ENCODE measurements at regions not wholly inside any gene's neighbourhood (a gene's known extent, or its start where the extent isn't known, plus 50 kb on each side); places are given as distances from the start of the nearest gene placed in this dataset.

DNA sequence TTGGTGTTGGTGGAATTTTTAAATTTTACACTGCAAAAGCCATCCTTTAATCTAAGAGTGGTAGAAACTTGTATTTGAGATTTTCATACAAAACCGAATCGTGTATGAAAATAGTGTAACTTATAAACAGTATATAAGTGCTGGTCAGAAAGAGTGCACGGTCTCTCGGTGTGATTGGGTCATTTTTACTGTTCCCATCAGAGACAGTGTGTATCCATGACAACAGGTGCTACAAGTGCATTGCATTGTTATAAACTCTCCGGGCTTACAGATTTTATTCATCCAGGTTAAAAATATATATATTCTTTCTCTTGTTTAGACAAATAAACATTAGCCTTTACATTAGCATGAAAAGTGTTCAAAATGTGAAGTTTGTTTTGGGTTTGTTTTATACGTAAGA is 721.9 kb downstream of the METTL4 start:
- TF ChIP-seq ZFP30 (CRISPR knock-in tag; IDR thresholded peaks at IDR 0.05) (no peak), BACH2 (CRISPR knock-in tag; IDR thresholded peaks at IDR 0.05; ENCODE audit: borderline replicate concordance) (no peak), TOX (CRISPR knock-in tag; IDR thresholded peaks at IDR 0.05; ENCODE audit: borderline replicate concordance) (no peak), PPARA (CRISPR knock-in tag; IDR thresholded peaks at IDR 0.05; ENCODE audit: borderline replicate concordance) (no peak), ZFP3 (CRISPR knock-in tag; IDR thresholded peaks at IDR 0.05) (no peak), SNAI2 (CRISPR knock-in tag; IDR thresholded peaks at IDR 0.05) (no peak), GLIS3 (CRISPR knock-in tag; IDR thresholded peaks at IDR 0.05) (no peak), ZNF565 (CRISPR knock-in tag; conservative IDR thresholded peaks at IDR 0.05; ENCODE audit: low read depth) (no peak), ZNF8 (CRISPR knock-in tag; IDR thresholded peaks at IDR 0.05) (no peak), ARNTL (CRISPR knock-in tag; IDR thresholded peaks at IDR 0.05; ENCODE audit: borderline replicate concordance, low read depth) (no peak), TCF4 (CRISPR knock-in tag; IDR thresholded peaks at IDR 0.05; ENCODE audit: borderline replicate concordance) (no peak), ESRRG (CRISPR knock-in tag; IDR thresholded peaks at IDR 0.05) (no peak)
- TF ChIP-seq, protein P1, sequence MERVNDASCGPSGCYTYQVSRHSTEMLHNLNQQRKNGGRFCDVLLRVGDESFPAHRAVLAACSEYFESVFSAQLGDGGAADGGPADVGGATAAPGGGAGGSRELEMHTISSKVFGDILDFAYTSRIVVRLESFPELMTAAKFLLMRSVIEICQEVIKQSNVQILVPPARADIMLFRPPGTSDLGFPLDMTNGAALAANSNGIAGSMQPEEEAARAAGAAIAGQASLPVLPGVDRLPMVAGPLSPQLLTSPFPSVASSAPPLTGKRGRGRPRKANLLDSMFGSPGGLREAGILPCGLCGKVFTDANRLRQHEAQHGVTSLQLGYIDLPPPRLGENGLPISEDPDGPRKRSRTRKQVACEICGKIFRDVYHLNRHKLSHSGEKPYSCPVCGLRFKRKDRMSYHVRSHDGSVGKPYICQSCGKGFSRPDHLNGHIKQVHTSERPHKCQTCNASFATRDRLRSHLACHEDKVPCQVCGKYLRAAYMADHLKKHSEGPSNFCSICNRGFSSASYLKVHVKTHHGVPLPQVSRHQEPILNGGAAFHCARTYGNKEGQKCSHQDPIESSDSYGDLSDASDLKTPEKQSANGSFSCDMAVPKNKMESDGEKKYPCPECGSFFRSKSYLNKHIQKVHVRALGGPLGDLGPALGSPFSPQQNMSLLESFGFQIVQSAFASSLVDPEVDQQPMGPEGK (CRISPR knock-in tag; IDR thresholded peaks at IDR 0.05; ENCODE audit: borderline replicate concordance), result no peak
- TF ChIP-seq, protein P2, sequence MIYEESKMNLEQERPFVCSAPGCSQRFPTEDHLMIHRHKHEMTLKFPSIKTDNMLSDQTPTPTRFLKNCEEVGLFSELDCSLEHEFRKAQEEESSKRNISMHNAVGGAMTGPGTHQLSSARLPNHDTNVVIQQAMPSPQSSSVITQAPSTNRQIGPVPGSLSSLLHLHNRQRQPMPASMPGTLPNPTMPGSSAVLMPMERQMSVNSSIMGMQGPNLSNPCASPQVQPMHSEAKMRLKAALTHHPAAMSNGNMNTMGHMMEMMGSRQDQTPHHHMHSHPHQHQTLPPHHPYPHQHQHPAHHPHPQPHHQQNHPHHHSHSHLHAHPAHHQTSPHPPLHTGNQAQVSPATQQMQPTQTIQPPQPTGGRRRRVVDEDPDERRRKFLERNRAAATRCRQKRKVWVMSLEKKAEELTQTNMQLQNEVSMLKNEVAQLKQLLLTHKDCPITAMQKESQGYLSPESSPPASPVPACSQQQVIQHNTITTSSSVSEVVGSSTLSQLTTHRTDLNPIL (CRISPR knock-in tag; IDR thresholded peaks at IDR 0.05; ENCODE audit: low read depth), result no peak

Measured in SK-N-SH treated with all-trans-retinoic acid at 6 μM for 48 hours (cell line).